HEK293 (cell line): ENCODE measurements at regions not wholly inside any gene's neighbourhood (a gene's known extent, or its start where the extent isn't known, plus 50 kb on each side); places are given as distances from the start of the nearest gene placed in this dataset.

Source experiments
- REST ChIP-seq: fragments of 450-650 bp; formaldehyde crosslinking; IDR thresholded peaks from 2 replicates; pipeline ENCODE4 v1.5.1; 2016; ENCODE audit warnings: missing biosample characterization, missing genetic modification characterization
- ZNF114 ChIP-seq: fragments of 450-650 bp; formaldehyde crosslinking; IDR thresholded peaks from 2 replicates; pipeline ENCODE4 v1.5.0; 2017; ENCODE audit warnings: missing biosample characterization, missing genetic modification characterization
- ZNF140 ChIP-seq: fragments of 450-650 bp; formaldehyde crosslinking; IDR thresholded peaks from 2 replicates; pipeline ENCODE4 v1.5.1; 2016; ENCODE audit warnings: missing biosample characterization, missing genetic modification characterization
- ZNF555 ChIP-seq: fragments of 450-650 bp; formaldehyde crosslinking; conservative IDR thresholded peaks from 2 replicates; pipeline ENCODE4 v1.5.1; 2017; ENCODE audit warnings: missing biosample characterization, mild to moderate bottlenecking, missing genetic modification characterization, inconsistent platforms
- TF ChIP-seq, protein P1 (sequence below): fragments of 450-650 bp; formaldehyde crosslinking; IDR thresholded peaks from 2 replicates; pipeline ENCODE4 v1.5.1; 2017; ENCODE audit warnings: missing biosample characterization, mild to moderate bottlenecking, missing genetic modification characterization, moderate library complexity
- TF ChIP-seq, protein P2 (sequence below): fragments of 450-650 bp; formaldehyde crosslinking; IDR thresholded peaks from 2 replicates; pipeline ENCODE4 v1.5.1; 2016; ENCODE audit warnings: missing biosample characterization, missing genetic modification characterization

DNA sequence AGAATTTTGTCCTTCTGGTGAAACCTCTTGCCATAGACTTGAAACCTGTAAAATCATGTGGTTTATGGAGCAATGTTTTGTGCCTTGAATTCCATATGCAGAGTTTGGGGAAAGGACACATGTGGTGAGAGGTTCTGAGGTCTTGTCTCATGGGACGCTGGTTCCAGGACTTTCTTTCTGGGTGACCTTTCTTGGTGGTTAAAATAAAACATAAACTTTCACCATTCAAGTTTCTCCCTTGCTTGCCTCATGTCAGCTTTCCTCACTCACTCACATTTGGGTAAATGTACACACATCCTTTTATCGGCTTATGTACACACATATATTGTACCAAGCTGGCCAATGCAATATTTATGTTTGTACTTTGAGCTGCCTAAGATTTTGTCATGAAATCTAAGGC is 144.9 kb upstream of the CELF2 start:
- TF ChIP-seq, protein P1, sequence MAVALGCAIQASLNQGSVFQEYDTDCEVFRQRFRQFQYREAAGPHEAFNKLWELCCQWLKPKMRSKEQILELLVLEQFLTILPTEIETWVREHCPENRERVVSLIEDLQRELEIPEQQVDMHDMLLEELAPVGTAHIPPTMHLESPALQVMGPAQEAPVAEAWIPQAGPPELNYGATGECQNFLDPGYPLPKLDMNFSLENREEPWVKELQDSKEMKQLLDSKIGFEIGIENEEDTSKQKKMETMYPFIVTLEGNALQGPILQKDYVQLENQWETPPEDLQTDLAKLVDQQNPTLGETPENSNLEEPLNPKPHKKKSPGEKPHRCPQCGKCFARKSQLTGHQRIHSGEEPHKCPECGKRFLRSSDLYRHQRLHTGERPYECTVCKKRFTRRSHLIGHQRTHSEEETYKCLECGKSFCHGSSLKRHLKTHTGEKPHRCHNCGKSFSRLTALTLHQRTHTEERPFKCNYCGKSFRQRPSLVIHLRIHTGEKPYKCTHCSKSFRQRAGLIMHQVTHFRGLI (tag by site-specific recombination), result no peak
- TF ChIP-seq, protein P2, sequence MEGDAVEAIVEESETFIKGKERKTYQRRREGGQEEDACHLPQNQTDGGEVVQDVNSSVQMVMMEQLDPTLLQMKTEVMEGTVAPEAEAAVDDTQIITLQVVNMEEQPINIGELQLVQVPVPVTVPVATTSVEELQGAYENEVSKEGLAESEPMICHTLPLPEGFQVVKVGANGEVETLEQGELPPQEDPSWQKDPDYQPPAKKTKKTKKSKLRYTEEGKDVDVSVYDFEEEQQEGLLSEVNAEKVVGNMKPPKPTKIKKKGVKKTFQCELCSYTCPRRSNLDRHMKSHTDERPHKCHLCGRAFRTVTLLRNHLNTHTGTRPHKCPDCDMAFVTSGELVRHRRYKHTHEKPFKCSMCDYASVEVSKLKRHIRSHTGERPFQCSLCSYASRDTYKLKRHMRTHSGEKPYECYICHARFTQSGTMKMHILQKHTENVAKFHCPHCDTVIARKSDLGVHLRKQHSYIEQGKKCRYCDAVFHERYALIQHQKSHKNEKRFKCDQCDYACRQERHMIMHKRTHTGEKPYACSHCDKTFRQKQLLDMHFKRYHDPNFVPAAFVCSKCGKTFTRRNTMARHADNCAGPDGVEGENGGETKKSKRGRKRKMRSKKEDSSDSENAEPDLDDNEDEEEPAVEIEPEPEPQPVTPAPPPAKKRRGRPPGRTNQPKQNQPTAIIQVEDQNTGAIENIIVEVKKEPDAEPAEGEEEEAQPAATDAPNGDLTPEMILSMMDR, result no peak
- TF ChIP-seq REST (tag by site-specific recombination) (no peak), ZNF555 (no peak), ZNF140 (tag by site-specific recombination) (no peak), ZNF114 (tag by site-specific recombination) (no peak)
